ENCODE measurements at regions not wholly inside any gene's neighbourhood (a gene's known extent, or its start where the extent isn't known, plus 50 kb on each side); places are given as distances from the start of the nearest gene placed in this dataset.

DNA sequence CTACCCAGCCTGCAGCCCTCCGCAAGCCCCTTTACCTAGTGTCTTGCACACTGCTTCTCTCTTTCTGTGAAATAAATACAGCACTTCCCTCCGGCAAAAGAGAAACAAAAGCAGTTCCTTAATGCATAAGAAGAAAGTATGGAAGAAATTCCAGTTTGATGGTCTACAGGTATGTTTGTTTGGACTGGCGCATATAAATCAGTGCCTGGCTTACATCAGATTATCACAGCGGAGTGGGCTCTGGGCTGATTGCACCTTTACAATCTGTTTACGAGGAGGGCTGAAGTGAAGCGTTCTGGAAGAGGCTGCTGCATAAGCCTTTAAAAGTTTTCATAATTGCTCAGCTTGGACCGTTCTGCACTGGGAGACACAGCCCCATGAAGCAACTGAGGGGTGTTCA is 153.5 kb upstream of the FOXF1 start:
- no peak for DNase-seq

DNA sequence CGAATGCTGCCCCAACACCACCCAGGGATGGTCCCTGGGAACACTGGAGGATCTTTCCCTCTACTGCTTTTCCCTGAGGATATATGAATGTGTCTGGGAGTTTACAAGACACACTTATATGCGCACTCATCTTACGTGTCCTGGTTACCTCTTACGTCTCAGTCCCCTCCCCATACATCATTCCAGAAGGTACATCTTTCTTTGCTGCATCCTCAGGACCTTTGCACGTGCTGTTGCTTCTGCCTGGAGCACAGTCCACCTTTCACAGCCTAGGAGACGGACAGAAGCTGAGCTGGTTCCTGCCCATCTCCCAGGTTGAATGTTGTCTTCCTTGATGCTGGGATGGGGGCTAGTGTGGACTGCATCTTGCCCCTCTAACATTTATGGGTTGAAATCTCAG is 153.0 kb upstream of the FOXF1 start:
- DNase-seq, result no peak

DNA sequence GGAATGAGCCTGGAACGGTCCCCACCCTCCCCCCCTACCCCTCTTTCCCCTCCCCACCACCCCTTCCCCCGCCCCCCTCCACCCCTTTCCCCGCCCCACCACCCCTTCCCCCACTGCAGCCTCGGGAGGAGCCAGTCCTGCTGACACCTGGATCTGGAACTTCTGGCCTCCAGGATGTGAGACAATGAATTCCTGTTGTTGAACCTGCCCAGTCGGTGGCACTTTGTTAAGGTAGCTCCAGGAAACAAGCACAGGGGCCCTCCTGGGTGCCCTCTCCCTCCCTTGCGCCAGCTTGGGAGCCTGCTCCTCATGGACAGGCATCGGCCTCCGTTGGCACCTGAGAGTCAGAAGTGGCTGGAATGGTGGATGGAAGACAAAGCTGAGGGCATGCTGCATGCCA is 152.4 kb upstream of the FOXF1 start:
- no peak for DNase-seq

DNA sequence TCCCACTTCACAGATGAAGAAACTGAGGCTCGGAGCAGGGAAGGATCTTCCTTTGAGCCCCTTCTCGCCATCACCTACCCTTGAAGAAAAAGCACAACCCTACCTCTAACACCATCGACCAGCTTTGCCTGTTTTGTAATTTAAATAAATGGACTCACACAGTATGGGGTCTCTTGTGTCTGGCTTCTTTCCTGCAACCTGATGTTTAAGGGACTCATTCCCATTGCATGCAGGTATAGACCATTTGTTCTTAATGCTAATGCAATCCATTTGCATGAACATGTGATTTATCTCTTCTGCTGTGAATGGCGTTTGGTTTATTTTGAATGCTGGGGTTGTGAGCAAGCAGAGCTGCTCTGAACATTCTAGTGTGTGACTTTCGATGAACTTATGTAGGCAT is 150.8 kb upstream of the FOXF1 start:
- no peak for DNase-seq

DNA sequence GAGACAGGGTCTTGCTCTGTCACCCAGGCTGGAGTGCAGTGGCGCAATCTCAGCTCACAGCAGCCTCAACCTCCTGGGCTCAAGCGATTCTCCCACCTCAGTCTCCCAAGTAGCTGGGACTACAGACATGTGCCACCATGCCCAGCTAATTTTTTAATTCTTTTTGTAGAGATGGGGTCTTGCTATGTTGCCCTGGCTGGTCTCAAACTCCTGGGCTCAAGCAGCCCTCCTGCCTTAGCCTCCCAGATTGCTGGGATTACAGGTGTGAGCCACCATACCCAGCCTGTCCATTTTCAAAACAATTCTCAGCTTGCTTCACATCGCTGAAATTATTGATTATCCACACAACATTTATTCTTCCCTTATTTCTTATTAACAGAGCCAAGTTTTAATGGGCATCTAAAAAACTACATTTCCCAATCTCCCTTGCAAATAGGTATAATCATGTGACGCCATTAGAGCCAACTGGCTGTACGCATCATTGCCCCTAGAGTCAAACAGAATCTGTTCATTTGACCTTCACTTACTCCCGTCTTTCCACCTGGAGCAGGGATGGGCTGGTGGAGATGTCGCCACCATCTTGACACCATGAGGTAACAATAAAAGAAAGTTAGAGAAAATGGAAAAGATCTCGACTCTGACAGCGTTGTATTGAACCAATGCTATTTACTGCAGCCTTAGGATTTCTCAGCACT is 148.0 kb upstream of the FOXF1 start:
- no peak for DNase-seq

DNA sequence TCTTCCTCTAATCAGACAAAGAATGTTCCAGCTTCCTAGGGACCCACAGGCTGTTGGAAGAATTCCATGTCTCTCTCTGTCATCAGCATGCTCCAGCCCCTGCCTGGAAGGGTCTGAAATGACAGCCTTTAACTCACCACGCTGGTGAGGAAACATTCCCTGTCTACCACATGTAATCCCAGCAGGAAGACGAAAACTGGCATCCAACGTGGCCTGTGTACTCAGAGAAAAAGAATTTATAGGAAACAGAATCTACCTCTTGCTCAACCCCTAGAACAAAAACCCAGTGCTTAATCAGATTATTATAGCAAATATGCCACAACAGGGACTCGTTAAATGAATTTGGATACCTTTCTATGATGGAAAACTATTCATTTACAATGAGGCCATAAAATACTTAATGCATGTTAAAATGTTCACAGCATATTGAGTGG is 147.3 kb upstream of the FOXF1 start:
- no peak for DNase-seq

DNA sequence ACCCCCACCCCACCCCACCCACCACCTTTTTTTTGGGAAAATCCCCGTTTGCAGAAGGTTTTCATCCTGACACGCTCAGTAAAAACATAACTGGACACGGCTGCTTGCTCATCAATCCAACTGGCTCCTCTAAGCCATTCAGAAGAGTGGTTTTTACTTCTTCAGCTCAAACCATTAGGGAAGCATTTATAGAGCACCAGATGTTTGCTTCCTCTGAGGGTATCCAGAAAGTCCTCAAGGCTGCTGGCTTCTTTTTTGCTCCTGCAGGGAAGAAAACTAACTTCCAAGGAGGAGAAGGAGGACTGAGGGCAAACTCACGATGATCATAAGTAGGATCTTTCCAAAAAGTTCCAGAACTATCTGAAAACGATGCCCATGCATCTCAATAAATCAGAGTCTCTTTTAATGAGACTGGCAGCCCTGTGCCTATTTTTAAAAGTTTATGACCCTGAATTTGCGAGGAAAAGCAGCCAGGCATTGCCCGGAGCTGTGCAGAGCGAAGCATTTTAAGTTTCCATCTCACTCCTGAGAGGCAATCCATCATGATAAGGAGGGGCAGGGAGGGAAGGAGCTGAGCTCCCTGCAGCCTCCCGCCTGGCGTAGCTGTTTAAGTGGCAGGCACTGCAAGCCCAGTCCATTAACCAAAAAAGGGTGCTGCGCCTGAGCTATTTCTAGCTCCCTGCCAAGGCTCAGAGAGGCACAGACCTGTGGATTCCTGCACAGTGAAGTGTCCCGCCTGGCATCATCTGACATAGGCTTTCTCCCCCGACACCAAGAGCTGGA is 146.3 kb upstream of the FOXF1 start:
- no peak for DNase-seq

DNA sequence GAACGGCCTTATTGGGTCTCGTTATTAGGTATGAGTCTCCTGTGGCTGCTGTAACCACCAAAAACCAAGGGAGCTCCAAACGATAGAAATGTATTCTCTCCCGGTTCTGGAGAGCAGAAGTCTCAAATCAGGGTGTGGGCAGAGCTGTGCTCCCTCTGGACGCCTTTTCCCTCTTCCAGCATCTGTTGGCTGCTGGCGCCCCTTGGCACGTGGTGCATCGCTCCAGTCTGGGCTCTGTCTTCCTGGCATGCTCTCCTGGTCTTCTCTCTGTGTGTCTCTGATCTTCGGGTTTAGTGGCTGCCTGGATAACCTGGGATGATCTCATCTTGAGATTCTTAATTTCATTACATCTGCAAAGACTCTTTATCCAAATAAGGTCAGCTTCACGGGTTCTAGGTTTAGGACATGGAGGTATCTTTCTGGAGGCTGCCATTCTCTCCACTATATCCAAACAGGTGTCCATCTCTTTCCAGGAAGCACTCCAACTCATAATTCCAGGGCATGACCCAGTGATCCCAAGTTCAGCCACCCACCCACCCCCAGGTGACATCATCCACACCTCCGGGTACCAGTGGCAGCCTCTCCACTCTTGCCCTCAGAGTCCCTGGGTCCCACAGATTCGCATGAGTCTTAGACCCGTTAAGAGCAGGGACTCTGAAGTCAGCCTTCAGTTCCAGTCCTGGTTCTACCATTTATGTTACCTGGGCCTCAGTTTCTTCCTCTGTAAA is 145.5 kb upstream of the FOXF1 start:
- DNase-seq, result no peak

DNA sequence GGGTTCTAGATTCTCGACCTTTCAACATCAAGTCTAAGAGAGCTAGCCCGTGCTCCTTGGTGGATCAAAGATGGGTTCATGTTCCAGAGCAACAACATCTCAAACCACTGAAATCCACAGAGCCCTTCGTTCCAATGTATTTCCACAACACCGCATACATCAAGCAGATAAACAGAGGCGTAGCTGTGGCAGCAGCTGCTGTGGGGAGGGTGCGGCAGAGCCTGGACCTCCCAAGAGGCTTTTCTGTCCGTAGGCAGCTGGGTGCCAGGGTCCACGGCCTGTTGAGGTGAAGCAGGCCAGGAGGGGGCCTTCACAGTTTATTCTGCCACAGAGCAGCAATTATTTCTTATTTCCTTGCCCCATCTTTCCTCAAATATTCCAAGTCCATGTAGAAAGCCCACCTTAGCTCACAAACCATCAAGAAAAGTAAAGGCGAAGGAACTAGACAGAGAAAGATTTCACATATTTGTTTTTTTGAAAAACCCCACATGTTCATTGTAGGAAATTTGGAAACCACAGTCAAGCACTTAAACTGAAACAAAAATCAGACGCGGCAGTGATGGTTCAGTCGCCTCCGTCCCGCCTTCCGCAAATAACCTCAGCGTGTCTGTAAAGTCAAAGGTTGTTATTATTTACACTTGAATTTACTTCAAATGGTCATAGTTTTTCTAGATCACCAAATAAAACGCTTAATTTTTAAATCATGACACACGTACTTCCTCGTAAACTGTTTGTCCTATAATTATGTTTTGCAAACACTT is 144.6 kb upstream of the FOXF1 start:
- DNase-seq, result no peak

DNA sequence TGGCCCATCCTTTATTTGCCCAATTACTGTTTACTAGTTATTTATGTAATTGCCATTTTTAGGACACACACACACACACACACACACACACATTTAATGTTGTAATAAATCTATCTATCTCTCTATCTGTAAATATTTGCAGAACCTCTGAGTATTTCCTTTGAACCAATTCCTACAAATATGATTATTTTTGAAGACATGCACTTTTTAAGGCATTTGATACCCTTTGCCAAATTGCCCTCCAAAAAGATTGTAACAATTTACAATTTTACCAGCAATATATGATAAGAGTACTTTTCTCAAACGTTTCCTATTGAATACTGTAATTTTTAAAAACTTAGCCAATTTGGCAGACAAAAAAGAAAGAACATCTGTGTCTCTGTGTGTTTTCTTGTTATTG is 143.8 kb upstream of the FOXF1 start:
- DNase-seq, result no peak

DNA sequence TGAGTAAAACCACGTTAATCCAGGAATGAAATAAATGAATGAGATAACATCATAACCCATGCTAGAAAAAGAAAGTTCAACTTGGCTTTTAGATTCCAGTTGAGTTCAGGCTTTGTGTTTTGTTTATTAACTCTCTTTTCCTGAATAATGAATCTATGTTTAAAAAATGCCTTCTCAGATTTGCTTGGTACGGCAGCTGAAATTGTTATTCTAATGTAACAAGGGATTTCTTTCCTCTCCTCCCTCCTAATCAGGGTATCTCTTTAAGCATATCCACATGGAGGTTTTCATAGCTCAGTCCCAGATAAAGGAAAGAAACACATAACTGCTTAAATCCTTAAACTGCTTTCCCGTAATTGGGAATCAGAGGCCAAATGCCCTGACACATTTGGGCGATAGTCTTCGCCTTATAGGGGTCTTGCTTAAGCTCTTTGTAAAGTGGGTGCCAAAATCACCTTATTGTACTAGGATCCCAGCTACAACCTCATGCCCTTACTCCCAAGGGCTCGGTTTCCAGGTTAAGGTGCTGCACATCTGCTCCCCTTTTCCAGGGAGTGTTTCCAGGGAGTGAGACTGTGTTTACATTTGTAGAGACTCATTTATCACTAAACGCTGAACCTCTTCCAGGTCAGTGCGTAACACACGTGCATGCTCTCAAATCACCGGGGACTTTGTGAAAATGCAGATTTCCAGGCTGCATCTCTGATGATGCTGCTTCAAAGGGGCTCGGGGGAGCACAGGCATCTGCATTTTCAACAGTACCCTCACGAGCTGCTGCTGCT is 142.8 kb upstream of the FOXF1 start:
- no peak for DNase-seq

DNA sequence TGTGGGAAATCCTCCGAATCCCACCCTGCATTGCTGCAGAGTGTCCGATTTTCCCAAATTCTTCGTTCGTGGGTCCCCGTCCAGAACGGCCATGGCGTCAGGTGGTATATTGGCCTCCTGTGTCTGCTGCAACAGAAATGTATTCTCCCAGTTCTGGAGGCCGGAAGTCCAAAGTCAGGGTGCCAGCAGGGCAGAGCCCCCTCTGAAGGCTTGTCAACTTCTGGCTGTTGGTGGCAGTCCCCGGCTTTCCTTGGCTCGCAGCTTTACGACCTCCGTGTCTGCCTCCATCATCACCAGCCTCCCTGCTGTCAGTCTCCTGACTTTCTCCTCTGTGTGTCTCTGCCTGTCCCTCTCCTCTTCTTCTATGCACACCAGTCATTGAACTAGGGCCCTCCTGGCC is 142.1 kb upstream of the FOXF1 start:
- no peak for DNase-seq

DNA sequence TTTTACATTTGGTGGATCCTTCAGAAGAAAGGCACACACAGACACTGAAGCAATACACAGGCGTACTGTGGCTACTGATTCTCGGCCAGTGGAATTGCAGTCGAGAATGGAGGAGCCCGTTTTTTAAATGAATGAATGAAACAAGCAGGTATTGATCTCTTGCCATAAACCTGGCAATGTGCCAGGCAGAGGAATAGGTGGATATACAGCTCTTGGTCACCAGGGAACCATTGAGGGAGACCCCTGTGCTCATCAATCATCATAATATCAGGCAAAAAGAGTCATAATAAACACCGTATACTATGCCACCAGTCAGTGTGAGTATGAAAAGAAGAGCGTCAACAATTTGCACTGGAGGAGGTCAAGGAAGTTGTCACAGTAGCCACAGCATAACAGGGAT is 140.3 kb upstream of the FOXF1 start:
- no peak for DNase-seq

DNA sequence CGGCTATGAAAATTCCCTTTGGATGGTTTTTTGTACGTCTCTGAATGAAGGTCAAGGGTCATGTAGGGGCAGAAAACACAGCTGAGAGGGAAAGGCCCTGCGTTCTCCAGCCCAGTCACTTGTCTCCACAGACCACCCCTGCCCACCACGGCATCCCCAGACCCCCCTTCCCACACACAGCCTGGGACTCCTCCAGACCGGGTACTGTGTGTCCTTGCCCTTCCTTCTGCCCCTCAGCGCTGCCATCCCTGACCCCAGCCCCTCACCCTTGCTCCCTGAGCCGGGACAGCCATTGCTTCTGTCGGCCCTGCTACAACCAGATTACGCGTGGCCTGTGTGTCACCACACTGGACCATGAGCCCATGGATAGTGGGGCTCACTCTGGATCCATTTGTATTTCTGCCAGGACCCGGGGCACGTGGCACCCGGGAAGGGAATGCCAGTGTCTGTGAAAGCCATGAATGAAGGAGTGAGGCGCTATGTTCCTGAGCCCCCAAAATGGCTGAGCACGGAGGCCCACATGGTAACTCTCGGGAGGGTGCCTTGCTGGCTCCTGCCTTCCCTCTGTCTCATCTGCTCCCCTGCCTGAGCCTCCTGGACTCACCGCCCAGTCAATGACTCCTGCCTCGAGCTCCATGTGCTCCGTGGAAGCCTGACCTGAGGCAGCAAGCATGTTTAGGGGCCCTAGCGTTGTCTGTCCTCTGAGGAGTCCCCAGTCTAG is 139.1 kb upstream of the FOXF1 start:
- no peak for DNase-seq

DNA sequence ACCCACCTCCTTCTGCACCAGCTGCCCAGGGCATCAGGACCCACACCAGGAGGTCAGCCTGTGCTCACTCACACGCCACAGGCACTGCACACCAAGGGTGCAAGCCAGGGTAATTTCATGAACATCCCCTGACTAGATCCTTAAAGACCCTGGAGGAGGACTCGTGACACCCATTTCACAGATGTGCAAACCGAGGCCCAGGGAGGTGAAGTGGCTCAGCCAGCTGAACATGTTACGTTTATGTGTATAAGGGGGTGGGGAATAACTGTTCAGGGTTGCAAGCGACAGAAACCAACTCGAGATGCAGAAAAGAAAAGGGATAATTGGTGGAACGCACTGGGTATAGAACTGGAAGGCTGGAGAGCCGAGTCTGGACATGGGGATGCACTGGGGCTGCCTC is 138.1 kb upstream of the FOXF1 start:
- no peak for DNase-seq

DNA sequence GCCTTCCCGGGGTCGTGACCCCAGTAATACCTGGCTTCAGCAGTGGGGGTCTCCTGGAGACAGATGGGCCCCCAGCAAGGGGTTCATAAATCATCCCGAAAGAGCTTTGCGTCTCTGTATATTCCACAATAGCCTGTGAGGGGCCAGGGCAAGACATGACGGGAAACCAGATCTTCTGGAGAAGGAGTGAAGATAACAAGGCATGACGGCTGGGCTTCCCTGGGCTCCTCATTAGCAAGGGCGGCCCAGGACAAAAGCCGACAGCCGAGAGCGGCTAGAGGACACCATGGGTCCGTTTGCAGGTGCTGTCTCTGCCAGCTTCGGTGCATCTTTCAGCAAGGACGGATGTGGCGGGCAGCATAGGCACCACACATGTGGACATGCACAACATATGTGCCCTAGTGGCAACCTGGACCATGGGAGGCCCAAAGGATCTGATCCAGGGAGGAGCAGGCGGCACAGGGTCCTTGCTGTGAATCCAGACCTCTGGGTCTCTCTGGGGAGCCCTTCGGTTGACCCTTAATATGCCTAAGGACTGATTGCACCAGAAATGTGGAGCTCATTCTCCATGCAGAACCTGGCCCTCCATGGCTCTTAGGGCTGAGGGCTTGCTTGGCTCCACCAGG is 136.9 kb upstream of the FOXF1 start:
- DNase-seq, result no peak

DNA sequence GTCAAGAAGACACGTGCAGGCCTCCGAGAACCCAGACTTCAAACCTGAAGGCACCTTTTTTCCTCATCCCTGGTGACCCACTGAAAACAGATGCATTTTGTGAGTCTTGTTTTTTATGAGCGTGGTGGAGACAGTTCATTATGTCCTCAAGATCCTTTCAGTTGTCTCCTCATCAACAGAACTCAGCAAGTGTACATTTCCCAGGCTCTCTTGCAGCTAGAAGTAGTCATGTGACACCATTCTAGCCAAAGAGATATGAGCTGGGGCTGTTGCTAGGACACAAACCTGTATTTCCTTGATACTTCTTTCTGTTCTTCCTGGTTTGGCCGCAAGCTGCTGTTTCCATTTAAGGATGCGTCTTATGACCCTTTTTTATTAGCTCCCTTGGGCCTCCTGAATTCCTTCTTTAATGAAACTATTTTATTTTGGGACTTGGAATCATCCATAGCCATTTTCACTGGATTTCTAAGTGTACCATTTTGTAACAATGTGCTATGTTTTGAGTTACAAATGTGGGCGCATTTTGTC is 135.7 kb upstream of the FOXF1 start:
- DNase-seq, result no peak

DNA sequence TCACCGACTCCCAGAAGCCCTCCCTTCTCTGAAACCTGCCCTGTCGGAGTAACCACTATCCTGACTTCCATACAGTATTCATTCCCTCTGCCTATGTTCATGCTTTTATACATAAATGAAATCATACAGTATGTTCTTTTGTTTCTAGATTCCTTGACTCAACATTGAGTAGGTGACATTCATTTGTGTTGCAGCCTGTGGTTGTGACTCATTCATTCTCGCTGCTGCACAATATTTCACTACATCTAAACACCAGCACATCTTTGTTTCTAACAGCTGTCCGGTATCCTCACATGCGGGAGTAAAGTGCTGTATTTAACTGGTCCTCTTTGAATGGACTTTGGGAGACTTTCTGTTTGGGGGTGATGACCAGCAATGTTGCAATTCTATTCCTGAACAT is 135.0 kb upstream of the FOXF1 start:
- no peak for DNase-seq

DNA sequence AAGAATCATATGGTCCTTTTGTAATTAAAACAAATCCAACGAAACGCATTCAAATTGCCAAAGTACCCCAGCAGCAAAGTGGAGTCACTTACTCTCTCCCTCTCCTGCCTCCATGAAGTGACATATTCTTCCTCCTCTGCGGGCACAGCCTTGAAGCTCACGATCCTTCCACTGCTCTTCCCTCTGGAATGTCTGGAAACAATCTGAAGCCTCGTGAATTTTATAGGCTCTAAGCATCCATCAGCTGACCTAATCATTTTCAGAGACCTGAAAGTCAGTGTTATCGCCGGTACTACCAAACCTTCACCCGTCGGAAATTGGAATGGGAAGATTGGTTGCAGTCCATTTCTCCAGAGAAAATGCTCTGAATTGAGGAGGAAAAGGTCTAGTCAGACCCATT is 134.5 kb upstream of the FOXF1 start:
- DNase-seq, result no peak

DNA sequence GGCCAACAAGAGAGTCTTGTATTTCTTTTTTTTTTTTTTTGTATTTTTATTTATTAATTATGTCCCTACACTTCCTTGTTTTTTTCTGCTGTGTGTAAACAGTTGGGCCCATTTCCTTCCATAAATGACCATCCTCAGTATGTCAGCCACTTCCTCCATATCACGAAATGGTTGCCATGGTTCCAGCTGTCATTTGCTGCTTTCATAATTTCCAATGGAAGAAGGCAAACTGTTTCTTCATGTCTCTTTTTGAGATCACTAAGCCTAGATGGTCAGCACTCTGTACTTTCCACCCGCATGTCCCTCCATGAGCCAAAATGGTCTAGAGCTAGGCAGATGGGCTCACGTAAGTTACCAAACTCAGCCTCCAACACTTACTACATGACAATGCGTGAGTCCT is 133.5 kb upstream of the FOXF1 start:
- DNase-seq, result no peak

Measured in activated T-cell treated with anti-CD3 and anti-CD28 coated beads, Interleukin-2, amount 50 U/mL, for 1 hour (primary cell).